SK-N-DZ (cell line): ENCODE measurements at regions not wholly inside any gene's neighbourhood (a gene's known extent, or its start where the extent isn't known, plus 50 kb on each side); places are given as distances from the start of the nearest gene placed in this dataset.

Source experiments
- DNase-seq: peaks from one replicate; pipeline ENCODE4 v3.0.0-alpha.2; 2015; ENCODE audit warnings: low spot score

GRCh38 chr2:43034921-43035320, 191.5 kb downstream of the ZFP36L2 start:
- DNase-seq: no peak

GRCh38 chr2:43034242-43034619, 192.2 kb downstream of the ZFP36L2 start:
- no peak for DNase-seq

DNA sequence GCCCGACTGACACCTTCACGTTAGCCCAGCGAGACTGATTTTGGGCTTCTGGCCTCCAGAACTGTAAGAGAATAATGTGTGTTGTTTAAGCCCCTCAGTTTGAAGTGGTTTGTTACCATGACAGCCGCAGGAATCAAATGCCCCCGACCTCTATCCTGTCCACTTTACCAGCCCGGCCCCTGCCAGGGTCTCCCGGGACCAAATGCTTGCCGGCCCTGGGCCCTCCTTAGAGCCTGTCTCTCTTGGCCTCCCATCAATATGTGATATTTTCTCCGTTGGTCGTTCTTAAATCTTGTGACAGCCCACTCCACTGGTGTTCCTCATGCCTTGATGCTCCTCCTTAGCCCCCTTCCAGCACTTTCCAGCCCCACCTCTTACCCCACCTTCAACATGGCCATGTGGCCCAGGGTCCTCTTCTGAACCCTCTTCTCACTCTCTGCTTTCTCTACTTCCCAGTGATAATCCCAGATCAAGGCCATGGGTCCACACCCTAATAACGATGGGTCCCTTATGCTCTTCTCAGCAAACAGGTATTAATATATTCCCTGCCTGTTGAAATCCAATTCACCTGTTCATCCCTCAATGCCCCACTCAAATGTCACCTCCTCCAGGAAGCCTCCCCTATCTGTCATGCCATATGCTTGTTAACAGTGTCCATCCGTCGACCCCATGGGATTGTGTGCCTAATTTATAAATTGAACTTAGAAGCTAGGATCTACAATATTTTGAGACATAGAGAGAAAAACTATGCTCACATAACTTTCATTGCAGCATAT, 192.8 kb downstream of the ZFP36L2 start:
- DNase-seq: no peak

DNA sequence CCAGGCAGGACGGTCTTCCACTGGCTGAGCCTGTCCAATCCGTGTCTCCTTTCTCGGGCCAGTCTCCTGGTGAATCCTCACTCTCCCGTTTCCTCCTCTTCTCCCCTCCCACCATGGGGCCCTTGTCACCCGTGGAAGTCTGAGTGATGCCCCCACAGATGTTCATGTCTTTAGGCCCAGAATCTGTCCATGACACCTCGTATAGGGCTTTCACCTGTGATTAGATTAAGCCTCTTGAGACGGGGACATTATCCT, 193.5 kb downstream of the ZFP36L2 start:
- no peak for DNase-seq

- no peak for DNase-seq
These were observed 194.0 kb downstream of the ZFP36L2 start for GRCh38 chr2:43032213-43033015.

GRCh38 chr2:43031471-43032212, 194.8 kb downstream of the ZFP36L2 start:
- no peak for DNase-seq

DNA sequence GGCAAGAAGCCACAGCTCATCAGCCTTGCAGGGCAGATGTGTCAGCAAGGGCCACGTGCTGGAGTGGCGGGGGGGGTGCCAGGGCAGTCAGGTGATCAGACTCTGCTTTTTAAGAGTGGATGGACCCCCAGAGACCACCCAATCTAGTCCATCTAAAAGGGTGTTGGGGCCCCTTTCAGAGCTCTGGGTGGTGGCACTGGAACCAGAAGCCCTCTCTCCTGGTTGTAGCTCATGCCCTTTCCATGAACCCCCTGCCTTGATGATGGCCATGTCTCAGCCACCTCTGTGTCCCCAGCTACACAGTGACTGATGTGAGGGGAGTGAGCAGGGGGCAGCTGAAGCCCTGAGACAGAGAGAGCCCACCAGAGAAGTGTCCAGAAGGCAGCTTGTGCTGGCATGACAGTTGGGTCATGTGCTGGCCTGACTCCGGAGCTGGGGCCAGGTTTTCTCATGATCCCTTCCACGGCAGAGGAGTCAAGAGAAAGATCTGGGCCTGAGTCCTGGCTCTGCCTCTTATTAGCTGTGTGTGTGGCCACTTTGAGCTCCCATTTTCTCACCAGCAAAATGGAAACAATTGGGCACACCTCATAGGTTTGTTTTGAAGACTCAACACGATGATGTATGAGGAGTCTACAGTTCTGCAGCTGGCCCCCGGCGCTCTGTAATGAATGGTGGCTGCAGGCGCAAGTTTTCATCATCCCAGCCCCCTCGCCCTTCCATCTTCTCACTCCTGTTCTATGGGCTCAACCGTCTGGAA, 195.7 kb downstream of the ZFP36L2 start:
- DNase-seq: no peak

DNA sequence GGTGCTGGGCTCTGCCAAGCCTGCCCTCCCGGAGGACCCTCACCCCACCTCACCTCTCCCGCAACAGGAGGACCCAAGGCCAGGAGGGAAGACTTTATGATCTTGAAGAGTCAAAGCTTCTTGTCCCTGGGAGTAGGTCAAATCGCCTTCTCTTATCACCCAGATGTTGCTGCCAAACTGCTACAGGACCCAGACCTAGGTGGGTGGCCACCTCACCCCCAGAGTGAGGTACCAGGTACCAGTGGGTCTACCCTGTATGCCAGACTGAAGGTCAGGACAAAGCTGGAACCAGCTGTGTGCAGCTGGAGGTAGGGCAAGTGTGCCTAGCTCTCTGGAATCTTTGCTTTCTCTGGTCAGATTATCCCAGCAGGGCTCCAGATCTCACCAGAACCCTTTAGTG, 197.2 kb downstream of the ZFP36L2 start:
- DNase-seq: no peak

GRCh38 chr2:43028188-43028587, 198.2 kb downstream of the ZFP36L2 start:
- no peak for DNase-seq

DNA sequence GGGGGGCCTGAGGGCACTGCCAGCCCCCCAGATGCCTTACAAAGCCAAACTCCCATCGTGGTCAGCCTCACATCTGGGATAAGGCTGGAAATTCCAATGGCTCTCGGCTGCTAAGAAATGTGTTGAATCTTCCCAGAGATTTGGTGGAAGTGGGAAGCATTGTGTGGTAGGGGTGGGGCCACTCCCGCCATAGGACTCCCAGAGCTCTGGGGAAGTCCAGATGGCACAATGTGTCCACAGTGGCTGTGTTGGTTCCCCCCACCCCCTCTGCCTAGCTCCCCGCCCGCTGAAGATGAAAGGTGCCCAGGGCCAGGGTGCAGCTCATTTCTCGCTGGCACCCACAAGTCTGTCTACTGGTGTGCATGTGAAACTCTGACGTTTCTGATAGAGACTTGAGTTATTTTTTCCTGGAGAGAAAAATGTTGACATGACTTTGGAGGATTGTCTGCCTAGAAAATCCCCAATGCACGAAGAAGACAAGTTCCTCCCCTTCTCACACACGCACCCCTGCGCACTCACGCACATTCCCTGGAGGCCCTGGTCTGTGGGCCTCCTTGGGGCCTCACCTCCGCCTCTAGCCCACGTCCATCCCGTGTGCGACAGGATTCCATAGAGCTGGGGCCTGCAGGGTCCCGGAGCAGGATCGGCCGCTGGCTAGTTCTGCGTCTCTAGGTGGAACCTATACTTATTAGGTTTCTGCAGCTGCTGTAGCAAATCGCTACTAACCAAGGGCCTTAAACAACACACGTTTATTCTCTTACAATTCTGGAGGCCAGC, 199.1 kb downstream of the ZFP36L2 start:
- no peak for DNase-seq

DNA sequence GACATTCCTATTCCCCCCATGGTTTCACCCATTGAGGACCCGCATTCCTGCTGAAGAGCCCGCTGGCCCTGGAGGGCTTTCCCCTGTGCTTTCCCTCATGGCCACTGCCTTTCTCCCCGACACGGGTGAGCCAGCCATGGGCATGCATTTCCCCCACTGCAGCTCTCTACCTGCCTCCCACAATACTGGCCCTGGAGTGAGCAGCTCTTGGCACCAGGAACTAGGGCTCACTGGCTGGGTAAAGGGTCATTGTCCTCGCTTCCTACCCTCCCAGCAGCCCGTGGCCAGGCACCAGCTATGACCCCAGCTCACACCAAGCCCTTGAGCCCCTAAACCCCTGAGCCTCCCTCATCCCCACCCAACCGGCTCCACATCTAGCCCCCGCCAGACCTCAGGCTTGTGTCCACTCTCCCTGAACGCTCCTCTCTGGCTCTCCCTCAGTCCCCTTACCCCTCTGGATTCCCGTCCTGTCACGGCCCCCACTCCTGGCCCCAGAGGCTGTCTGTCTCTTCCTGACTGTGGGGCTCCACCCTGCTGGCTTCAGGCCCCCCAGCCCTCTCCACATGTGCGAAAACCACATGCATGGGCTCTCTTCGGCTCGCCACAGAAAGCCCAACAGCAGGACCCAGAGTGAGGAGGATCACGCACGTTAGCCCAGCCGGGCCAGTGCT, 199.8 kb downstream of the ZFP36L2 start:
- DNase-seq: no peak

DNA sequence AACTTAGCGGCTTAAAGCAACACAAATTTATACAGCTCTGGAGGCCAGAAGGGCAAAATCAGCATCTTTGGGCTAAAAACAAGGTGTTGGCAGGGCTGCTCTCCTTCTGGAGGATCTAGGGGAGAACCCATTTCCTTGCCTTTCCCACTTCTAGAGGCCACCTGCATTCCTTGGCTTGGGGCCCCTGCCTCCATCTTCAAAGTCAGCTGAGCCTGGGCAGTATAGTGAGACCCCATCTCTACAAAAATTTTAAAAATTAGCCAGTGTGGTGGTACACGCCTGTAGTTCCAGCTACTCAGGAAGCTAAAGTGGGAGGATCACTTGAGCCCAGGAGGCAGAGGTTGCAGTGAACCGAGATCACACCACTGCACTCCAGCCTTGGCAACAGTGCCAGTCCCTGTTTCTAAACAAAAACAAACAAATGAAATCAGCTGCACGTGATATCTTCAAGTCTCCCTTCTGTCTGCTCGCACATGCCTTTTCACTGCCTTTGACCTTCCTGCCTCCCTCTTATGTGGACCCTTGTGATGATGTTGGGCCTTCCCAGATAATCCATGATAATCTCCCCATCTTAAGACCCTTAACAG, 200.6 kb downstream of the ZFP36L2 start:
- DNase-seq: no peak

- DNase-seq: peak; percentile 63
These were observed 201.8 kb downstream of the ZFP36L2 start for GRCh38 chr2:43024515-43025011.

DNA sequence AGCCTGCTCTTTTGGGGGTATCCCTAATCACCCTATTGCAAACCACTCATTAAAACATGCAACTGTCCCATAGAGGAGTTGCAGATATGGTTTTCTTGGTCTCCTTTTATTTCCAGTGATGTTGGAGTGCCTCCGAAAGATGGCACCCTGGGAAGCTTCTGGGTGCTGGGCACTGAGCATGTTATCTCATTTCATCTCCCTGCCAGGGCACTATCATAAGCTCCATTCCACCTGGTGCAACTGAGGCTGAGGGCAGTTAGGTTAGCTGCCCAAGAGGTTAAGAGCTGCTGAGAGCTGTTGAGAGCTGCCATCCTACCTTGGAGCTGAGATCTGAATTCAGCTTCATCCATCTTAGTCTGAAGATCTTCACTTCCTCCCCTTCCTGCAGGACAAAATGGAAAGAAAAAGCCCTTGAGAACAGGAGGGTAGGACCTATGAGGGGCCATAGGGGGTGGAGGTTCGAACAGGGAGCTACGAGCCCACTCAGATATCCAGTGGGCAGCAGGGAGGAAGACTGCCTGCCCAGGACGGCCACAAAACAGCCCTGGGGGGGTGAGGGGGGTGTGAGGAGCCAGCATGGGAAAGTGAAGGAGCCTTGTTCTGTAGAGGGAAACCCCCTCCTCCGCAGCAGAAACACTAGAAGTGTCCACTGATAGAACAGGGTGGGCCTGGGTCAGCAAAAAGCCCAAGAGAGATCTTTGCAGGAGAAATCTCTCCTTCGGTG, 202.5 kb downstream of the ZFP36L2 start:
- DNase-seq: no peak

DNA sequence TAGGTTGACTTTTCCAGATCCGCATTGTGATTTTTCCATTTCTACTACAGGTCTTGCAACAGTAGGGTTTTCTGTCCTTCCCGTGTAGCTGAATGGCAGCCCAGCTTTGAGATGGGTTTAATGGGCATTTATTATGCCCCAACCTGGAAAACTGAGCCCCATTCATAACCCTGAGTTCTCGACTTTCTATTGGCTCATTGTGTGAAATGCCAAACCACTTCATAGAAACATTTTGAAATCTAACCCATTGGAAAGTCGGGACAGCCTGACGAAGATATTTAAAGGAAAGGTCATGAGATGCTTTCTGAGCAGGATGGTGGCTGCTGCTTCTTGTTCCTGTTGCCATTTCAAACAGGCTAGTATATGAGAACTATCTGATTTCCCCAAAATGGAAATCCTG, 203.5 kb downstream of the ZFP36L2 start:
- DNase-seq: no peak

GRCh38 chr2:43021791-43022509, 204.5 kb downstream of the ZFP36L2 start:
- no peak for DNase-seq

DNA sequence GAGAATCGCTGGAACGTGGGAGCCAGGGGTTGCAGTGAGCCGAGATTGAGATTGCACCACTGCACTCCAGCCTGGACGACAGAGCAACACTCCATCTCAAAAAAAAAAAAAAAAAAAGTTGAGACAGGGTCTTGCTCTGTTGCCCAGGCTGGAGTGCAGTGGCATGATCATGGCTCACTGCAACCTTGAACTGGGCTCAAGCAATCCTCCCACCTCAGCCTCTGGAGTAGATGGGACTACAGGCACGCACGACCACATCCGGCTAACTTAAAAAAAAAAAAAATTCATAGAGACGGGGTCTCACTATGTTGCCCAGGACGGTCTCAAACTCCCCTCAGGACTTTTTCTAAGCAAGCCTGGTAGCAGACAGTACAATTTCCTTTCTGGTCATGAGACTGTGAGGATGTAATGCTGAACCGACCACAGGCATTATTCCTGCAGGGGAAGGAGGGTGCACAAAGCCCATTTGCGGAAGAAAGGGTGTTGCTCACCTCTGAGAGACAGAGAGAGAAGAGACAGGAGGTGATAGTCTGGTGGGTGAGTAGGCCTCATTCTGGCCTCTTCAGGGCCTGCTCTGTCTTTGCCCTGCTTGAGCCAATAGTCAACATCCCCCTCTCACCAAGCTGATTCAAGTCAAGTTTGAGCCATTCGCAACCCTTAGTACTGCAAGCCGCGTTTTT, 205.3 kb downstream of the ZFP36L2 start:
- DNase-seq: no peak

DNA sequence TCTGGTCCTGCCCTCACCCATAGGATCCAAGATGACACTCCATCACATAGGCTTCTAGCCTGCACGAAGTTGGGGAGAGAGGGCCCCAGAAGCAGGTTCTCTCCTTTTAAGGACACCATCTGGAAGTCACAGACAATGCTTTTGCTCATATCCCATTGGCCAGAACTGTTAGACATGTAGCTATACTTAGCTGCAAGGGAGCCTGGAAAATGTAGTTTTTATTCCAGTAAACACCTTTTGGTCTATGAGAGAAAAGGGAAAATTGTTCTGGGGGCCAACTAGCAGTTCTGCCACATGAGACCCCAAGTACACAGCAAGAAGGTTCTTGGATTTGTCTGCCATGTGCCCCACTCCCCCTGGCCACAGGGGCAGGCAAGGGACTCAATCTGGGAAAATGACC, 206.1 kb downstream of the ZFP36L2 start:
- no peak for DNase-seq
